WTC11 (cell line): ENCODE measurements at regions not wholly inside any gene's neighbourhood (a gene's known extent, or its start where the extent isn't known, plus 50 kb on each side); places are given as distances from the start of the nearest gene placed in this dataset.

Experiments
- ATAC-seq: fragments of 200-7000 bp; cut with Tn5 transposase; 2 replicates; pipeline ENCODE4 v1.10.0; 2021; ENCODE audit warnings: mild to moderate bottlenecking, moderate library complexity
- CTCF ChIA-PET: fragments of 300-600 bp; sonication (Branson Sonifier 250); formaldehyde crosslinking; loops from one replicate; lab custom pipeline; 2021; ENCODE audit warnings: antibody characterized with exemption; lab: Charles Lee
- POLR2A ChIA-PET: fragments of 350-600 bp; sonication (Branson Sonifier 250); formaldehyde crosslinking; loops from one replicate; lab custom pipeline; 2021; ENCODE audit warnings: antibody characterized with exemption; lab: Charles Lee
- DNase-seq: peaks from one replicate; pipeline ENCODE4 v3.0.0; 2021; ENCODE audit warnings: low spot score
- H3K27ac Mint-ChIP-seq: 2 replicates; pipeline ENCODE4 v1.8.0; 2021; ENCODE audit warnings: mixed read lengths
- H3K27me3 Mint-ChIP-seq: 2 replicates; pipeline ENCODE4 v1.8.0; 2021; ENCODE audit warnings: low read depth, mild to moderate bottlenecking, moderate library complexity, mixed read lengths
- H3K36me3 Mint-ChIP-seq: 2 replicates; pipeline ENCODE4 v1.8.0; 2021; ENCODE audit warnings: mixed read lengths
- H3K4me1 Mint-ChIP-seq: 2 replicates; pipeline ENCODE4 v1.8.0; 2022; ENCODE audit warnings: mixed read lengths
- H3K4me3 Mint-ChIP-seq: 2 replicates; pipeline ENCODE4 v1.8.0; 2021; ENCODE audit warnings: mild to moderate bottlenecking, moderate library complexity, mixed read lengths
- H3K9me3 Mint-ChIP-seq: 2 replicates; pipeline ENCODE4 v1.8.0; 2021; ENCODE audit warnings: mixed read lengths
- ETV6 ChIP-seq: sonication (generic); formaldehyde crosslinking; IDR thresholded peaks from 2 replicates; pipeline ENCODE4 v1.8.1; 2022; ENCODE audit warnings: mild to moderate bottlenecking, missing genetic modification reagents
- FOXK1 ChIP-seq: sonication (generic); formaldehyde crosslinking; IDR thresholded peaks from 2 replicates; pipeline ENCODE4 v1.8.0; 2022; ENCODE audit warnings: mild to moderate bottlenecking, moderate library complexity, missing genetic modification reagents
- GRHL2 ChIP-seq: fragments of 250-450 bp; sonication (Bioruptor Pico); IDR thresholded peaks from 2 replicates; pipeline ENCODE4 v1.8.0; 2022; ENCODE audit warnings: mild to moderate bottlenecking, moderate library complexity; ENCODE audit not compliant: insufficient replicate concordance, severe bottlenecking
- NR2C2 ChIP-seq: sonication (generic); formaldehyde crosslinking; IDR thresholded peaks from 2 replicates; pipeline ENCODE4 v1.8.0; 2022; ENCODE audit warnings: mild to moderate bottlenecking, missing genetic modification reagents
- RORB ChIP-seq: fragments of 250-450 bp; sonication (Bioruptor Pico); IDR thresholded peaks from 2 replicates; pipeline ENCODE4 v1.9.0; 2021; ENCODE audit warnings: mild to moderate bottlenecking
- TCF7 ChIP-seq: sonication (generic); formaldehyde crosslinking; IDR thresholded peaks from 2 replicates; pipeline ENCODE4 v1.8.0; 2022; ENCODE audit warnings: mild to moderate bottlenecking, low read depth, missing genetic modification reagents, moderate library complexity
- TP53 ChIP-seq: sonication (generic); formaldehyde crosslinking; IDR thresholded peaks from 2 replicates; pipeline ENCODE4 v1.8.1; 2023; ENCODE audit warnings: mild to moderate bottlenecking, missing genetic modification reagents
- ZNF121 ChIP-seq: sonication (generic); formaldehyde crosslinking; IDR thresholded peaks from 2 replicates; pipeline ENCODE4 v1.8.0; 2023; ENCODE audit warnings: missing genetic modification reagents
- TF ChIP-seq, protein P1 (sequence below): sonication (generic); formaldehyde crosslinking; IDR thresholded peaks from 2 replicates; pipeline ENCODE4 v1.8.0; 2023; ENCODE audit warnings: missing genetic modification reagents, mild to moderate bottlenecking, borderline replicate concordance
- TF ChIP-seq, protein P2 (sequence below): sonication (generic); formaldehyde crosslinking; IDR thresholded peaks from 2 replicates; pipeline ENCODE4 v1.8.1; 2022; ENCODE audit warnings: missing genetic modification reagents, borderline replicate concordance
- TF ChIP-seq, protein P3 (sequence below): sonication (generic); formaldehyde crosslinking; IDR thresholded peaks from 2 replicates; pipeline ENCODE4 v1.8.1; 2023; ENCODE audit warnings: mild to moderate bottlenecking, missing genetic modification reagents
- TF ChIP-seq, protein P4 (sequence below): sonication (generic); formaldehyde crosslinking; IDR thresholded peaks from 2 replicates; pipeline ENCODE4 v1.8.1; 2023; ENCODE audit warnings: mild to moderate bottlenecking, missing genetic modification reagents, moderate library complexity
- TF ChIP-seq, protein P5 (sequence below): sonication (generic); formaldehyde crosslinking; IDR thresholded peaks from 2 replicates; pipeline ENCODE4 v1.8.1; 2023; ENCODE audit warnings: mild to moderate bottlenecking, missing genetic modification reagents, borderline replicate concordance
- TF ChIP-seq, protein P6 (sequence below): sonication (generic); formaldehyde crosslinking; IDR thresholded peaks from 2 replicates; pipeline ENCODE4 v1.8.1; 2022; ENCODE audit warnings: low read depth, mild to moderate bottlenecking, moderate library complexity, missing genetic modification reagents, borderline replicate concordance
- TF ChIP-seq, protein P7 (sequence below): fragments of 250-450 bp; sonication (Bioruptor Pico); IDR thresholded peaks from 2 replicates; pipeline ENCODE4 v1.9.0; 2021; ENCODE audit warnings: mild to moderate bottlenecking

DNA sequence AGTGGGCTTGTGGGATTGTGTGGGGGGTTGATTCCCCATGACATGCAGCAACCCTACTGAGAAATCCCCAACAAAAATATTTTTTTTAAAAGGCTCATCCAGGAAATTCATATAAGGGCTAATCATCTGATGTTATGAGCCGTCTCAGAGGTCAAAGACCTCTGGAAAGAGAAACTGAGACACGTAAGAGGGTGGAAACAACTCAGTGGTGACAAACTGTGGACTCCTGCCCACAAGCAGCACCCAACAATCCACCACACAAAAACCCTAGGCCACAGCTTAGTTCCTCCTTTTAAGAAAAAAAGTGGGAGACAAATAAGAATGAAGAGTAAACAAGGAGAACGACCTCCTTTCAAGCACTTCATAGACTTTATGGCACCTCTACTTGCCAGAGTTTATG, 1096.1 kb upstream of the NRXN1 start (continued):
- TF ChIP-seq, protein P1, sequence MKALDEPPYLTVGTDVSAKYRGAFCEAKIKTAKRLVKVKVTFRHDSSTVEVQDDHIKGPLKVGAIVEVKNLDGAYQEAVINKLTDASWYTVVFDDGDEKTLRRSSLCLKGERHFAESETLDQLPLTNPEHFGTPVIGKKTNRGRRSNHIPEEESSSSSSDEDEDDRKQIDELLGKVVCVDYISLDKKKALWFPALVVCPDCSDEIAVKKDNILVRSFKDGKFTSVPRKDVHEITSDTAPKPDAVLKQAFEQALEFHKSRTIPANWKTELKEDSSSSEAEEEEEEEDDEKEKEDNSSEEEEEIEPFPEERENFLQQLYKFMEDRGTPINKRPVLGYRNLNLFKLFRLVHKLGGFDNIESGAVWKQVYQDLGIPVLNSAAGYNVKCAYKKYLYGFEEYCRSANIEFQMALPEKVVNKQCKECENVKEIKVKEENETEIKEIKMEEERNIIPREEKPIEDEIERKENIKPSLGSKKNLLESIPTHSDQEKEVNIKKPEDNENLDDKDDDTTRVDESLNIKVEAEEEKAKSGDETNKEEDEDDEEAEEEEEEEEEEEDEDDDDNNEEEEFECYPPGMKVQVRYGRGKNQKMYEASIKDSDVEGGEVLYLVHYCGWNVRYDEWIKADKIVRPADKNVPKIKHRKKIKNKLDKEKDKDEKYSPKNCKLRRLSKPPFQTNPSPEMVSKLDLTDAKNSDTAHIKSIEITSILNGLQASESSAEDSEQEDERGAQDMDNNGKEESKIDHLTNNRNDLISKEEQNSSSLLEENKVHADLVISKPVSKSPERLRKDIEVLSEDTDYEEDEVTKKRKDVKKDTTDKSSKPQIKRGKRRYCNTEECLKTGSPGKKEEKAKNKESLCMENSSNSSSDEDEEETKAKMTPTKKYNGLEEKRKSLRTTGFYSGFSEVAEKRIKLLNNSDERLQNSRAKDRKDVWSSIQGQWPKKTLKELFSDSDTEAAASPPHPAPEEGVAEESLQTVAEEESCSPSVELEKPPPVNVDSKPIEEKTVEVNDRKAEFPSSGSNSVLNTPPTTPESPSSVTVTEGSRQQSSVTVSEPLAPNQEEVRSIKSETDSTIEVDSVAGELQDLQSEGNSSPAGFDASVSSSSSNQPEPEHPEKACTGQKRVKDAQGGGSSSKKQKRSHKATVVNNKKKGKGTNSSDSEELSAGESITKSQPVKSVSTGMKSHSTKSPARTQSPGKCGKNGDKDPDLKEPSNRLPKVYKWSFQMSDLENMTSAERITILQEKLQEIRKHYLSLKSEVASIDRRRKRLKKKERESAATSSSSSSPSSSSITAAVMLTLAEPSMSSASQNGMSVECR (CRISPR knock-in tag), result no peak

DNA sequence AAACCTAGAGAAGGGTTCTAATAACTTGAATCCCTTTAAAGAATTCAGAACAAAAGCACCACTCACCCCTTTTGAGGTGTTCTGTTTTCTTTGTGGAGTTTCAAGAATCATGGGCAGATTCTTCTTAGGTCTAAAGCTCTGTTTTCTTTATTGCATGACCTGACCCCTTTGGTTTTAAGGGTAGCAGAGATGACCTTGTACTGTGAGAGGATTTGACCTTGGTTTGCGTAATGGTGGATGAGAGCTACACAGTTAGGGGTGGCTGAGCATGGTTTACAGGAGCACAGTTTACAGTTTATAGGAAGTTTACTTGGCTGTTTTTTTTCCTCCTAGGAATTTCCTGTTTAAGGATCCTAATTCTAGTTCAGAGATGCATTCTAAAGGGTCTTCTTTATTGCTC, 1095.6 kb upstream of the NRXN1 start:
- DNase-seq, result no peak
- H3K4me3 Mint-ChIP-seq, result no peak overlapping the region
- POLR2A ChIA-PET, result no interaction called here
- H3K9me3 Mint-ChIP-seq, result peaks cover 48% of the 10 kb centered on the region
- no peaks in the 10 kb centered on the region for H3K27me3 Mint-ChIP-seq
- no peak for ATAC-seq
- no peak overlapping the region; the same call in 1 of the 2 replicates for H3K27ac Mint-ChIP-seq
- H3K4me1 Mint-ChIP-seq, result peaks cover 27% of the 10 kb centered on the region
- peaks cover 41% of the 10 kb centered on the region for H3K36me3 Mint-ChIP-seq
- CTCF ChIA-PET, result no interaction called here
- TF ChIP-seq GRHL2 (no peak), ZNF121 (CRISPR knock-in tag) (no peak), NR2C2 (CRISPR knock-in tag) (no peak), FOXK1 (no peak), RORB (CRISPR knock-in tag) (no peak), TP53 (CRISPR knock-in tag) (no peak), TCF7 (no peak), ETV6 (CRISPR knock-in tag) (no peak)
- TF ChIP-seq, protein P2, sequence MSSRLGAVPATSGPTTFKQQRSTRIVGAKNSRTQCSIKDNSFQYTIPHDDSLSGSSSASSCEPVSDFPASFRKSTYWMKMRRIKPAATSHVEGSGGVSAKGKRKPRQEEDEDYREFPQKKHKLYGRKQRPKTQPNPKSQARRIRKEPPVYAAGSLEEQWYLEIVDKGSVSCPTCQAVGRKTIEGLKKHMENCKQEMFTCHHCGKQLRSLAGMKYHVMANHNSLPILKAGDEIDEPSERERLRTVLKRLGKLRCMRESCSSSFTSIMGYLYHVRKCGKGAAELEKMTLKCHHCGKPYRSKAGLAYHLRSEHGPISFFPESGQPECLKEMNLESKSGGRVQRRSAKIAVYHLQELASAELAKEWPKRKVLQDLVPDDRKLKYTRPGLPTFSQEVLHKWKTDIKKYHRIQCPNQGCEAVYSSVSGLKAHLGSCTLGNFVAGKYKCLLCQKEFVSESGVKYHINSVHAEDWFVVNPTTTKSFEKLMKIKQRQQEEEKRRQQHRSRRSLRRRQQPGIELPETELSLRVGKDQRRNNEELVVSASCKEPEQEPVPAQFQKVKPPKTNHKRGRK (CRISPR knock-in tag), result no peak
- TF ChIP-seq, protein P3, sequence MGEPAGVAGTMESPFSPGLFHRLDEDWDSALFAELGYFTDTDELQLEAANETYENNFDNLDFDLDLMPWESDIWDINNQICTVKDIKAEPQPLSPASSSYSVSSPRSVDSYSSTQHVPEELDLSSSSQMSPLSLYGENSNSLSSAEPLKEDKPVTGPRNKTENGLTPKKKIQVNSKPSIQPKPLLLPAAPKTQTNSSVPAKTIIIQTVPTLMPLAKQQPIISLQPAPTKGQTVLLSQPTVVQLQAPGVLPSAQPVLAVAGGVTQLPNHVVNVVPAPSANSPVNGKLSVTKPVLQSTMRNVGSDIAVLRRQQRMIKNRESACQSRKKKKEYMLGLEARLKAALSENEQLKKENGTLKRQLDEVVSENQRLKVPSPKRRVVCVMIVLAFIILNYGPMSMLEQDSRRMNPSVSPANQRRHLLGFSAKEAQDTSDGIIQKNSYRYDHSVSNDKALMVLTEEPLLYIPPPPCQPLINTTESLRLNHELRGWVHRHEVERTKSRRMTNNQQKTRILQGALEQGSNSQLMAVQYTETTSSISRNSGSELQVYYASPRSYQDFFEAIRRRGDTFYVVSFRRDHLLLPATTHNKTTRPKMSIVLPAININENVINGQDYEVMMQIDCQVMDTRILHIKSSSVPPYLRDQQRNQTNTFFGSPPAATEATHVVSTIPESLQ, result no peak
- TF ChIP-seq, protein P4, sequence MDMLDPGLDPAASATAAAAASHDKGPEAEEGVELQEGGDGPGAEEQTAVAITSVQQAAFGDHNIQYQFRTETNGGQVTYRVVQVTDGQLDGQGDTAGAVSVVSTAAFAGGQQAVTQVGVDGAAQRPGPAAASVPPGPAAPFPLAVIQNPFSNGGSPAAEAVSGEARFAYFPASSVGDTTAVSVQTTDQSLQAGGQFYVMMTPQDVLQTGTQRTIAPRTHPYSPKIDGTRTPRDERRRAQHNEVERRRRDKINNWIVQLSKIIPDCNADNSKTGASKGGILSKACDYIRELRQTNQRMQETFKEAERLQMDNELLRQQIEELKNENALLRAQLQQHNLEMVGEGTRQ (CRISPR knock-in tag), result no peak
- TF ChIP-seq, protein P5, sequence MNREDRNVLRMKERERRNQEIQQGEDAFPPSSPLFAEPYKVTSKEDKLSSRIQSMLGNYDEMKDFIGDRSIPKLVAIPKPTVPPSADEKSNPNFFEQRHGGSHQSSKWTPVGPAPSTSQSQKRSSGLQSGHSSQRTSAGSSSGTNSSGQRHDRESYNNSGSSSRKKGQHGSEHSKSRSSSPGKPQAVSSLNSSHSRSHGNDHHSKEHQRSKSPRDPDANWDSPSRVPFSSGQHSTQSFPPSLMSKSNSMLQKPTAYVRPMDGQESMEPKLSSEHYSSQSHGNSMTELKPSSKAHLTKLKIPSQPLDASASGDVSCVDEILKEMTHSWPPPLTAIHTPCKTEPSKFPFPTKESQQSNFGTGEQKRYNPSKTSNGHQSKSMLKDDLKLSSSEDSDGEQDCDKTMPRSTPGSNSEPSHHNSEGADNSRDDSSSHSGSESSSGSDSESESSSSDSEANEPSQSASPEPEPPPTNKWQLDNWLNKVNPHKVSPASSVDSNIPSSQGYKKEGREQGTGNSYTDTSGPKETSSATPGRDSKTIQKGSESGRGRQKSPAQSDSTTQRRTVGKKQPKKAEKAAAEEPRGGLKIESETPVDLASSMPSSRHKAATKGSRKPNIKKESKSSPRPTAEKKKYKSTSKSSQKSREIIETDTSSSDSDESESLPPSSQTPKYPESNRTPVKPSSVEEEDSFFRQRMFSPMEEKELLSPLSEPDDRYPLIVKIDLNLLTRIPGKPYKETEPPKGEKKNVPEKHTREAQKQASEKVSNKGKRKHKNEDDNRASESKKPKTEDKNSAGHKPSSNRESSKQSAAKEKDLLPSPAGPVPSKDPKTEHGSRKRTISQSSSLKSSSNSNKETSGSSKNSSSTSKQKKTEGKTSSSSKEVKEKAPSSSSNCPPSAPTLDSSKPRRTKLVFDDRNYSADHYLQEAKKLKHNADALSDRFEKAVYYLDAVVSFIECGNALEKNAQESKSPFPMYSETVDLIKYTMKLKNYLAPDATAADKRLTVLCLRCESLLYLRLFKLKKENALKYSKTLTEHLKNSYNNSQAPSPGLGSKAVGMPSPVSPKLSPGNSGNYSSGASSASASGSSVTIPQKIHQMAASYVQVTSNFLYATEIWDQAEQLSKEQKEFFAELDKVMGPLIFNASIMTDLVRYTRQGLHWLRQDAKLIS (CRISPR knock-in tag), result no peak
- TF ChIP-seq, protein P6, sequence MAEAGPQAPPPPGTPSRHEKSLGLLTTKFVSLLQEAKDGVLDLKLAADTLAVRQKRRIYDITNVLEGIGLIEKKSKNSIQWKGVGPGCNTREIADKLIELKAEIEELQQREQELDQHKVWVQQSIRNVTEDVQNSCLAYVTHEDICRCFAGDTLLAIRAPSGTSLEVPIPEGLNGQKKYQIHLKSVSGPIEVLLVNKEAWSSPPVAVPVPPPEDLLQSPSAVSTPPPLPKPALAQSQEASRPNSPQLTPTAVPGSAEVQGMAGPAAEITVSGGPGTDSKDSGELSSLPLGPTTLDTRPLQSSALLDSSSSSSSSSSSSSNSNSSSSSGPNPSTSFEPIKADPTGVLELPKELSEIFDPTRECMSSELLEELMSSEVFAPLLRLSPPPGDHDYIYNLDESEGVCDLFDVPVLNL (CRISPR knock-in tag), result no peak
- TF ChIP-seq, protein P7, sequence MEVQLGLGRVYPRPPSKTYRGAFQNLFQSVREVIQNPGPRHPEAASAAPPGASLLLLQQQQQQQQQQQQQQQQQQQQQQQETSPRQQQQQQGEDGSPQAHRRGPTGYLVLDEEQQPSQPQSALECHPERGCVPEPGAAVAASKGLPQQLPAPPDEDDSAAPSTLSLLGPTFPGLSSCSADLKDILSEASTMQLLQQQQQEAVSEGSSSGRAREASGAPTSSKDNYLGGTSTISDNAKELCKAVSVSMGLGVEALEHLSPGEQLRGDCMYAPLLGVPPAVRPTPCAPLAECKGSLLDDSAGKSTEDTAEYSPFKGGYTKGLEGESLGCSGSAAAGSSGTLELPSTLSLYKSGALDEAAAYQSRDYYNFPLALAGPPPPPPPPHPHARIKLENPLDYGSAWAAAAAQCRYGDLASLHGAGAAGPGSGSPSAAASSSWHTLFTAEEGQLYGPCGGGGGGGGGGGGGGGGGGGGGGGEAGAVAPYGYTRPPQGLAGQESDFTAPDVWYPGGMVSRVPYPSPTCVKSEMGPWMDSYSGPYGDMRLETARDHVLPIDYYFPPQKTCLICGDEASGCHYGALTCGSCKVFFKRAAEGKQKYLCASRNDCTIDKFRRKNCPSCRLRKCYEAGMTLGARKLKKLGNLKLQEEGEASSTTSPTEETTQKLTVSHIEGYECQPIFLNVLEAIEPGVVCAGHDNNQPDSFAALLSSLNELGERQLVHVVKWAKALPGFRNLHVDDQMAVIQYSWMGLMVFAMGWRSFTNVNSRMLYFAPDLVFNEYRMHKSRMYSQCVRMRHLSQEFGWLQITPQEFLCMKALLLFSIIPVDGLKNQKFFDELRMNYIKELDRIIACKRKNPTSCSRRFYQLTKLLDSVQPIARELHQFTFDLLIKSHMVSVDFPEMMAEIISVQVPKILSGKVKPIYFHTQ (CRISPR knock-in tag), result no peak
